Right cardiac atrium (tissue), 5 donors: ENCODE measurements at regions not wholly inside any gene's neighbourhood (a gene's known extent, or its start where the extent isn't known, plus 50 kb on each side); places are given as distances from the start of the nearest gene placed in this dataset.

Source experiments
- ATAC-seq, 2 donors: fragments of 200-7000 bp; cut with Tn5 transposase; one replicate each; pipeline versions ENCODE4 v1.8.0 to v1.9.1; 2020; ENCODE audit warnings: moderate library complexity in 2 of 2, mild to moderate bottlenecking in 1 of 2
- DNase-seq, 3 donors: peaks; one replicate each; pipeline ENCODE4 v3.0.0-alpha.2; 2020
- H3K27ac ChIP-seq: one replicate; pipeline ENCODE4 v1.5.1; 2013; ENCODE audit warnings: mild to moderate bottlenecking, low read length, control low read depth, moderate library complexity
- H3K27me3 ChIP-seq: one replicate; pipeline ENCODE4 v1.6.1; 2013; ENCODE audit not compliant: control insufficient read depth, insufficient read depth
- H3K4me1 ChIP-seq: one replicate; pipeline ENCODE4 v1.6.1; 2013; ENCODE audit warnings: low read length; ENCODE audit not compliant: control insufficient read depth, insufficient read depth
- H3K4me3 ChIP-seq: one replicate; pipeline ENCODE4 v1.5.1; 2013; ENCODE audit warnings: low read length, control low read depth
- H3K9me3 ChIP-seq: one replicate; pipeline ENCODE4 v1.6.1; 2013; ENCODE audit warnings: low read length; ENCODE audit not compliant: control insufficient read depth
- WGBS: extraction: QIAGEN DNeasy Blood & Tissue Kit; methylation state at CpG from one replicate; pipeline ENCODE4 v1.1.7; 2013; 5-methylcytosine and 5-hydroxymethylcytosine counted together
- intact Hi-C, 4 donors: fragments of 100-400 bp; cut with DNase I; formaldehyde crosslinking; loops; one replicate each; pipeline versions ENCODE4 v1.11.0 to v1.14.0; 2022 to 2023
- donor health status: healthy with polysubstance abuse.
- donor health status: DM: no; HTN: yes; CAD: no.
- donor health status: DM: no; HTN: no; CAD: no.
- donor health status: DM: no; HTN: yes; CAD: no; lungs with severe emphysema.
- donor health status: DM: yes; HTN: yes; CAD: no.

GRCh38 chr10:58010073-58010702, 257.5 kb downstream of the IPMK start:
- Histone ChIP-seq H3K27me3 (no peaks in the 10 kb centered on the region), H3K9me3 (no peaks in the 10 kb centered on the region), H3K4me3 (no peak overlapping the region), H3K27ac (no peak overlapping the region), H3K4me1 (no peaks in the 10 kb centered on the region)
- intact Hi-C loops, result no loop called here
- 71% methylated on average over 5 of the region's 5 CpGs for WGBS
- ATAC-seq (no peak), DNase-seq (no peak)

GRCh38 chr10:58003945-58004344, 263.7 kb downstream of the IPMK start:
- Histone ChIP-seq H3K9me3 (no peaks in the 10 kb centered on the region), H3K4me3 (no peak overlapping the region), H3K4me1 (no peaks in the 10 kb centered on the region), H3K27ac (no peak overlapping the region), H3K27me3 (no peaks in the 10 kb centered on the region)
- ATAC-seq, result no peak
- WGBS, result 38% methylated on average over 2 of the region's 2 CpGs
- DNase-seq, result no peak
- intact Hi-C loops, result no loop called here

- H3K4me1 ChIP-seq, result no peaks in the 10 kb centered on the region
- no peak overlapping the region for H3K4me3 ChIP-seq
- no peak for DNase-seq
- intact Hi-C loops, result no loop called here
- ATAC-seq, result no peak
- no peaks in the 10 kb centered on the region for H3K27me3 ChIP-seq
- 82% methylated on average over 3 of the region's 3 CpGs for WGBS
- H3K9me3 ChIP-seq, result no peaks in the 10 kb centered on the region
- H3K27ac ChIP-seq, result no peak overlapping the region
Measured at GRCh38 chr10:58001159-58001558, 266.5 kb downstream of the IPMK start.

- DNase-seq (no peak), ATAC-seq (no peak)
- no peaks in the 10 kb centered on the region for H3K4me1 ChIP-seq
- H3K27me3 ChIP-seq, result no peaks in the 10 kb centered on the region
- no peaks in the 10 kb centered on the region for H3K9me3 ChIP-seq
- 83% methylated on average over 2 of the region's 2 CpGs for WGBS
- H3K27ac ChIP-seq, result no peak overlapping the region
- H3K4me3 ChIP-seq, result no peak overlapping the region
- intact Hi-C loops, result no loop called here
Measured at GRCh38 chr10:57996536-57996935, 271.2 kb downstream of the IPMK start.

DNA sequence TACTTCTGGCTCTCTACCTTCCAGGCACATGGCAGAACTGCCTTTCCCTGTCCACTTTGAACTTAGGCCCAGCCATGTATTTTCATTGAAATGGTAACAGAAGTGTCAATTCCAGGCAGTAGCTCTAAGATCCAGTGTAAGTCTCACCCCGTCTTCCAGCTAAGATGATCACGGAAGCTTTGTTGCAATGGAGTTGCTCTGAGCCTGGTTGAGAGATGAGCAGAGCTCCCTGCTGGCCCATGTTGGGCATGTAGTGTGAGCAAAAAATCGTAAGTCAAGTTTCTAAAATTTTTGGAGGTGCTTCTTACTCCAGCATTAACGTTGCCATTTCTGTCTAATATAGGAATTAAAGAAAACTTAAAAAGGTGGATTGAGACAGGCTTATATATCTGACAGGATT, 274.4 kb downstream of the IPMK start:
- ATAC-seq, result no peak
- H3K9me3 ChIP-seq, result no peaks in the 10 kb centered on the region
- WGBS, result 71% methylated on average over 4 of the region's 4 CpGs

DNA sequence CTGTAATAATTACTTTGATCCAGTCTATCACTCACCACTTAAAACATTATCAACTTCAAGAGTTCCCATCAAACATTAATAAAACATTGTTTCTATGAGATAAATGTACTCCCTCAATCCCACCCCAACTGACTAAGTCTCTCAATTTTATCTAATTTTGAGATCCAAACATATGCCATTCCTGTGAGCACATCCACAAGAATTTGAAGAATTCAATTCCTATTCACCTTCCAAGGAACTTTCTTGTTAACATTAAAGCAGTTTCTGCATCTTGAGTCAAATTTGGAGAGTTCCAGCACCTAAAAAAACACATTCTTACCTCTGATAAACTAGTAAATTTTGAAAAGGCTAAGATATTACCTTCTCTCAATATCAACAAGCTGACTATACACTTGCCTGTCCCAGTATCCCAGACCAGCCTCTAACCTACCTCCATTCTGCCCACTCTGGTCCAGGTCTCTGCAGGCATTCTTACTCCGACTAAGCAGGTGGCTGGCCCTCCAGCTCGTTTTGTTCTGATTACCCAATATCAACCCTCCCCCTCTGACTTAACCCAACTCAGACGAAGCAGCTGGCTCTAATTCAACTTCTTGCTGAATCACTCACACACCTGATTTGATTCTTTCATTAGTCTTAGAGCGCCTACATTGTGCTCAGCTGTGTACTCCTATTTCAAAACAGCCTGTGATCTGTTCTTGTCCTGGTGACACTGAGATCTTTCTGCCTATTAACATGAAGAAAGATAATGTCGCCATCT, 275.2 kb downstream of the IPMK start:
- DNase-seq, result no peak
- no peaks in the 10 kb centered on the region for H3K9me3 ChIP-seq
- H3K27me3 ChIP-seq, result no peaks in the 10 kb centered on the region
- H3K4me1 ChIP-seq, result no peaks in the 10 kb centered on the region
- WGBS, result 53% methylated on average over 5 of the region's 5 CpGs
- no peak for ATAC-seq
- H3K4me3 ChIP-seq, result no peak overlapping the region
- intact Hi-C loops, result no loop called here
- H3K27ac ChIP-seq, result no peak overlapping the region

More for the DNA sequence above, 274.4 kb downstream of the IPMK start:
- no peaks in the 10 kb centered on the region for H3K27me3 ChIP-seq
- H3K4me3 ChIP-seq, result no peak overlapping the region
- intact Hi-C loops, result no loop called here
- H3K27ac ChIP-seq, result no peak overlapping the region
- DNase-seq, result no peak
- no peaks in the 10 kb centered on the region for H3K4me1 ChIP-seq

- DNase-seq, result no peak
- 78% methylated on average over 2 of the region's 2 CpGs for WGBS
Measured at GRCh38 chr10:57988964-57989363, 278.7 kb downstream of the IPMK start.

GRCh38 chr10:57987055-57987721, 280.5 kb downstream of the IPMK start:
- intact Hi-C loops, result no loop called here
- no peak overlapping the region for H3K27ac ChIP-seq
- no peak for DNase-seq
- 80% methylated on average over 6 of the region's 6 CpGs for WGBS
- H3K4me3 ChIP-seq, result no peak overlapping the region
- H3K9me3 ChIP-seq, result no peaks in the 10 kb centered on the region
- no peaks in the 10 kb centered on the region for H3K4me1 ChIP-seq
- no peak for ATAC-seq
- H3K27me3 ChIP-seq, result no peaks in the 10 kb centered on the region

More at GRCh38 chr10:57988964-57989363, 278.7 kb downstream of the IPMK start:
- Histone ChIP-seq H3K27ac (no peak overlapping the region), H3K9me3 (no peaks in the 10 kb centered on the region), H3K4me1 (no peaks in the 10 kb centered on the region), H3K4me3 (no peak overlapping the region), H3K27me3 (no peaks in the 10 kb centered on the region)
- intact Hi-C loops, result no loop called here
- ATAC-seq, result no peak

DNA sequence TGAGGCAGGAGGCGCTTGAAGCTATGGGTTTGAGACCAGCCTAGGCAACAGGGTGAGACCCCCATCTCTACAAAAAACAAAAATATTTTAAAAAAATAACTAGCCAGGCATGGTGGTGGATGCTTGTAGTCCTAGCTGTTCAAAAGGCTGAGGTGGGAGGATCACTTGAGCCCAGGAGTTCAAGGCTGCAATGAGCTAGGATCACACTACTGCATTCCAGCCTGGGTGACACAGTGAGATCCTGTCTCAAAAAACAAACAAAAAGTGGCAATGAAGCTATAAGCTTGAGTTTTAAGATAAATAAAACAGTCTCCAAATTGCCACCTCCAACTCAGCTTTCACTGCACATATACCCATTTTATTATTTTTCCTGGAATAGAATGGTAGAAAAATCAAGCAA, 281.3 kb downstream of the IPMK start:
- no peak for DNase-seq
- H3K27ac ChIP-seq, result no peak overlapping the region
- WGBS, result 92% methylated on average over 1 of the region's 1 CpG
- ATAC-seq, result no peak
- H3K4me1 ChIP-seq, result no peaks in the 10 kb centered on the region
- intact Hi-C loops, result no loop called here
- H3K4me3 ChIP-seq, result no peak overlapping the region
- no peaks in the 10 kb centered on the region for H3K27me3 ChIP-seq
- no peaks in the 10 kb centered on the region for H3K9me3 ChIP-seq

- Histone ChIP-seq H3K4me3 (no peak overlapping the region), H3K9me3 (no peaks in the 10 kb centered on the region), H3K27ac (no peak overlapping the region), H3K27me3 (no peaks in the 10 kb centered on the region), H3K4me1 (no peaks in the 10 kb centered on the region)
- no peak for ATAC-seq
- intact Hi-C loops, result no loop called here
- DNase-seq, result no peak
- 23% methylated on average over 3 of the region's 3 CpGs for WGBS
Measured at GRCh38 chr10:57983281-57983791, 284.4 kb downstream of the IPMK start.

GRCh38 chr10:57982091-57982490, 285.6 kb downstream of the IPMK start:
- H3K27ac ChIP-seq, result no peak overlapping the region
- no peaks in the 10 kb centered on the region for H3K9me3 ChIP-seq
- 42% methylated on average over 3 of the region's 3 CpGs for WGBS
- intact Hi-C loops, result no loop called here
- H3K27me3 ChIP-seq, result no peaks in the 10 kb centered on the region
- ATAC-seq (no peak), DNase-seq (no peak)
- no peaks in the 10 kb centered on the region for H3K4me1 ChIP-seq
- no peak overlapping the region for H3K4me3 ChIP-seq
